Small intestine (tissue), 7 donors: ENCODE measurements at regions not wholly inside any gene's neighbourhood (a gene's known extent, or its start where the extent isn't known, plus 50 kb on each side); places are given as distances from the start of the nearest gene placed in this dataset.

ENCODE experiments used
- DNase-seq, 2 donors: peaks; one replicate each; pipeline versions ENCODE4 v3.0.0 to v3.0.0-alpha.2; 2013
- FAIRE-seq: peaks from 2 replicates; lab custom pipeline; 2012; peaks lifted over from hg19 to GRCh38; lab: Jason Lieb, UNC
- H3K27ac ChIP-seq, 3 donors: one replicate each; pipeline ENCODE4 v1.5.1; 2013; ENCODE audit warnings: low read length in 2 of 3, mild to moderate bottlenecking in 2 of 3, control low read depth in 1 of 3, inconsistent platforms in 1 of 3, low read depth in 1 of 3, moderate library complexity in 1 of 3
- H3K27me3 ChIP-seq, 3 donors: one replicate each; pipeline ENCODE4 v1.6.1; 2013; ENCODE audit warnings: low read length in 3 of 3, inconsistent platforms in 1 of 3; ENCODE audit not compliant: control insufficient read depth in 3 of 3, insufficient read depth in 3 of 3
- H3K36me3 ChIP-seq, 3 donors: one replicate each; pipeline ENCODE4 v1.6.1; 2013; ENCODE audit warnings: low read length in 3 of 3, inconsistent platforms in 1 of 3, low read depth in 1 of 3, mild to moderate bottlenecking in 1 of 3, moderate library complexity in 1 of 3; ENCODE audit not compliant: control insufficient read depth in 3 of 3, insufficient read depth in 2 of 3
- H3K4me1 ChIP-seq, 3 donors: one replicate each; pipeline ENCODE4 v1.6.1; 2013; ENCODE audit warnings: low read length in 2 of 3, inconsistent platforms in 1 of 3, low read depth in 1 of 3, mild to moderate bottlenecking in 1 of 3, moderate library complexity in 1 of 3; ENCODE audit not compliant: control insufficient read depth in 3 of 3, insufficient read depth in 2 of 3
- H3K4me3 ChIP-seq, 3 donors: one replicate each; pipeline ENCODE4 v1.5.1; 2013; ENCODE audit warnings: low read length in 3 of 3, control low read depth in 1 of 3, inconsistent platforms in 1 of 3, low read depth in 1 of 3, mild to moderate bottlenecking in 1 of 3, moderate library complexity in 1 of 3
- H3K9me3 ChIP-seq, 2 donors: one replicate each; pipeline ENCODE4 v1.6.1; 2013; ENCODE audit warnings: low read depth in 1 of 2, low read length in 1 of 2; ENCODE audit not compliant: control insufficient read depth in 2 of 2, insufficient read depth in 1 of 2
- WGBS, 3 donors: extraction: QIAGEN DNeasy Blood & Tissue Kit; methylation state at CpG; one replicate each; pipeline ENCODE4 v1.1.7; 2013; 5-methylcytosine and 5-hydroxymethylcytosine counted together
- donor health status: healthy with polysubstance abuse.
- donor health status: control.
- donor health status: control.
- donor health status: Bipolar disorder and iron deficiency.
- donor health status: healthy.

DNA sequence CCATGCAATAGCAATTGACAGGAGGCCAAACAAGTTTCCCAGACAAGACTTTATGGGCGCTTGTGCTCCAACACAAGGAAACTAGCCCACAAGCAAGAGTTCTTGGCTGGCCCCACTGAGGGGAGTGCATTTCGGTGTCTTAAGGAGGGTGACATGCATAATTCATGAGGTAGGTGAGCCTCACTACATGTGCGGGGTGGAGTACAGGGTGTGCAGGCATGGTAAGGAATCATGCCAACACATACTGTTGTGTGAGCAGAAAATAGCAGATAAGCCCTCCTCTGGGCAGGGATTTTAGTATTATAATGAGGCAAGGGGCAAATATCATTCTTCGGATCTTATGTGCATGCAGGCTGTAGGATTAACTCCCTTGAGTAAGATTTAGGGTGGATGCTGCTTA is 78.7 kb upstream of the SLC1A4 start:
- Histone ChIP-seq H3K27ac (no peak overlapping the region), H3K4me1 (peaks cover 0 to 1% (median 0%) of the 10 kb centered on the region in 3 donors), H3K27me3 (no peaks in the 10 kb centered on the region), H3K4me3 (no peak overlapping the region), H3K36me3 (no peaks in the 10 kb centered on the region), H3K9me3 (no peaks in the 10 kb centered on the region)
- FAIRE-seq (no peak), DNase-seq (no peak)
- 69 to 89% (median 86%) methylated on average over 4 of the region's 4 CpGs for WGBS, 3 donors

GRCh38 chr2:64910972-64911433 is 78.2 kb upstream of the SLC1A4 start:
- DNase-seq (peak in 1 of 2 donors; percentile 36), FAIRE-seq (no peak)
- 27 to 57% (median 33%) methylated on average over 1 of the region's 1 CpG for WGBS, 3 donors
- Histone ChIP-seq H3K4me1 (no peaks in the 10 kb centered on the region), H3K27me3 (no peaks in the 10 kb centered on the region), H3K27ac (no peak overlapping the region), H3K36me3 (no peaks in the 10 kb centered on the region), H3K4me3 (no peak overlapping the region), H3K9me3 (no peaks in the 10 kb centered on the region)

- FAIRE-seq = no peak
- H3K27me3 ChIP-seq = no peaks in the 10 kb centered on the region
These were observed 75.8 kb upstream of the SLC1A4 start for GRCh38 chr2:64913357-64913869.

GRCh38 chr2:64914247-64914646 is 75.0 kb upstream of the SLC1A4 start:
- no peaks in the 10 kb centered on the region for H3K36me3 ChIP-seq
- H3K4me3 ChIP-seq = no peak overlapping the region
- 86 to 91% (median 86%) methylated on average over 9 of the region's 9 CpGs for WGBS, 3 donors
- H3K4me1 ChIP-seq = no peaks in the 10 kb centered on the region
- H3K9me3 ChIP-seq = peaks cover 0 to 4% of the 10 kb centered on the region in 2 donors
- DNase-seq (no peak), FAIRE-seq (no peak)
- no peaks in the 10 kb centered on the region for H3K27me3 ChIP-seq
- peak overlapping the region in 1 of 3 donors; percentile 17 for H3K27ac ChIP-seq

More at GRCh38 chr2:64913357-64913869, 75.8 kb upstream of the SLC1A4 start:
- no peak overlapping the region for H3K4me3 ChIP-seq
- no peaks in the 10 kb centered on the region for H3K9me3 ChIP-seq
- no peaks in the 10 kb centered on the region for H3K4me1 ChIP-seq
- no peak overlapping the region for H3K27ac ChIP-seq
- H3K36me3 ChIP-seq = no peaks in the 10 kb centered on the region
- DNase-seq = peak; percentile 21 to 47
- WGBS, 3 donors = 34 to 58% (median 49%) methylated on average over 5 of the region's 5 CpGs

GRCh38 chr2:64914735-64915509 is 74.3 kb upstream of the SLC1A4 start:
- Histone ChIP-seq H3K36me3 (no peaks in the 10 kb centered on the region), H3K4me1 (no peaks in the 10 kb centered on the region), H3K4me3 (no peak overlapping the region), H3K27me3 (no peaks in the 10 kb centered on the region), H3K27ac (peak overlapping the region in 1 of 3 donors; percentile 54), H3K9me3 (peaks cover 0 to 4% of the 10 kb centered on the region in 2 donors)
- WGBS, 3 donors = 51 to 61% (median 54%) methylated on average over 7 of the region's 7 CpGs
- FAIRE-seq (no peak), DNase-seq (no peak)

DNA sequence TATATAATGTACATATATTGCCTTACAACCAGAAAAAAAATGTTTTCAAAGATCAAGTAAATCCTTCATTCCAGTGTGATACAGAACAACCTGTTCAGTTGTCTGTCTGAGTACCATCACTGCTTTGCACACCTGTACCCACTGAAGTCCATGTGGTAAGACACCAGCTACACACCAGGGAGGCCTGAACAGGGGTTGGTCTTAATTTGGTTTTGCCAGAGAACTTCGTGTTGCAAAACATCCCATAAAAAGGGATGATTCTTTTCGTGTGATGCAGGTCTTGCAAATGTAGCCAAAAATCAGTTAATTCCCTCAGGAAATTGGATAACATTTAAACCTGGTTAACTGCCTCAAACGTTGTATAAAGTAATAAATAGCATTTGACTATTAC is 73.7 kb upstream of the SLC1A4 start:
- Histone ChIP-seq H3K36me3 (no peaks in the 10 kb centered on the region), H3K27me3 (no peaks in the 10 kb centered on the region), H3K9me3 (peaks cover 0 to 4% of the 10 kb centered on the region in 2 donors), H3K27ac (peak overlapping the region in 1 of 3 donors; percentile 27), H3K4me1 (no peaks in the 10 kb centered on the region), H3K4me3 (no peak overlapping the region)
- no peak for FAIRE-seq
- 39 to 46% (median 43%) methylated on average over 3 of the region's 3 CpGs for WGBS, 3 donors
- no peak for DNase-seq

DNA sequence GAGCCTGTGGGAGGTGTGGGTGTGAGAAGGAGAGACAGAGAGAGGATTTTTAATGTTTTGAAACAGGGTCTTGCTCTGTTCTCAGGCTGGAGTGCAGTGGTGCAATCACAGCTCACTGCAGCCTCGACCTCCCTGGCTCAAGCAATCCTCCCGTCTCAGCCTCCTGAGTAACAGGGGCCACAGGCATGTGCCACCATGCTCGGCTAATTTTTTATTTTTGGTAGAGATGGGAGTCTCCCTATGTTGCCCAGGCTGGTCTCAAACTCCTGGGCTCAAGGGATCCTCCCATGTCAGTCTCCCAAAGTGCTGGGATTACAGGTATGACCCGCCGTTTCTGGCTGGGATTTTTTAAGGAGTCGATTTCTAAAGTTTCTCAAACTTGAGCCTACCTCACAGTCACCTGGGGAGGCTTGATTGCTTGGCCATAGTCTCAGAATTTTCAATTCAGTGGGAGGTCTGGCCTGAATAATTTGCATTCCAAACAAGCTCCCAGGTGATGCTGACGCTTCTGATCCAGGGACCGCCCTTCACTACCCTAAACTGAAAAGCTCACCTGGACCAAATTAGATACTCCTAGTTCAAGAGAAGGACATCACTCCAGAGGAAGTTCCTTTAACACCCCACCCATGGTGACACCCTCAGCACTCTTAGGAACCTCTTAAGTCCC is 70.8 kb upstream of the SLC1A4 start:
- Histone ChIP-seq H3K27me3 (no peaks in the 10 kb centered on the region), H3K4me1 (no peaks in the 10 kb centered on the region), H3K4me3 (peak overlapping the region in 2 of 3 donors; percentile 49 to 54), H3K36me3 (no peaks in the 10 kb centered on the region), H3K27ac (no peak overlapping the region), H3K9me3 (peaks cover 0 to 4% of the 10 kb centered on the region in 2 donors)
- DNase-seq (no peak), FAIRE-seq (no peak)
- WGBS, 3 donors = 82 to 84% (median 82%) methylated on average over 8 of the region's 8 CpGs

DNA sequence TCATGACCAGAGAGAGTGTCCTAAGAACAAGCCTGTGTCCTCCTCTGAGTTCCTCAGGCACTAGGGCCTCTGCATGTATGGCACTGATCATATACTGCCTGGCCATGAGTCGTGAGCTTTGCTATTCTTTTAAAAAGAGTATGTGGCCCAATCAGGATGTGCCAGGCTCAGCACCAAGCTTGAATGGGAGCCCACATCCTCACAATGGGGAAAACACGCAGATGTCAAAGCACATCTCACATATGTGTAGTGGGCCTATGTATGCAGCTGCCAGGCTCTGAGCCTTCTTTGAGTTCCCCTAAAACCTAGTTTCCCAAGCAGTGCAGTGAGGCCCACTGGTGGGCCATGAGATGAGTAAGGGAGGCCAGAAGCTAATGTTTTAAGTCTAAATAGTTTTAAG is 69.9 kb upstream of the SLC1A4 start:
- H3K36me3 ChIP-seq = no peaks in the 10 kb centered on the region
- 86 to 93% (median 90%) methylated on average over 2 of the region's 2 CpGs for WGBS, 3 donors
- H3K4me3 ChIP-seq = no peak overlapping the region
- DNase-seq = no peak
- peaks cover 0 to 4% of the 10 kb centered on the region in 2 donors for H3K9me3 ChIP-seq
- H3K4me1 ChIP-seq = no peaks in the 10 kb centered on the region
- H3K27ac ChIP-seq = no peak overlapping the region
- no peaks in the 10 kb centered on the region for H3K27me3 ChIP-seq
- no peak for FAIRE-seq
